ENCODE measurements at regions not wholly inside any gene's neighbourhood (a gene's known extent, or its start where the extent isn't known, plus 50 kb on each side); places are given as distances from the start of the nearest gene placed in this dataset.

- no peak for TF ChIP-seq CTCF (IDR thresholded peaks at IDR 0.05; ENCODE audit: low read depth, low read length, missing control alignments)
- in situ Hi-C loops (cut with HindIII; ENCODE audit: low sequenced_read_pairs), result no loop called here
- H3K4me3 ChIP-seq (ENCODE audit: low read depth, low read length), result no peak overlapping the region
- DNase-seq (ENCODE audit: low read depth), result no peak
Observed at GRCh38 chr3:124582621-124583395, 147.4 kb upstream of the UMPS start.

DNA sequence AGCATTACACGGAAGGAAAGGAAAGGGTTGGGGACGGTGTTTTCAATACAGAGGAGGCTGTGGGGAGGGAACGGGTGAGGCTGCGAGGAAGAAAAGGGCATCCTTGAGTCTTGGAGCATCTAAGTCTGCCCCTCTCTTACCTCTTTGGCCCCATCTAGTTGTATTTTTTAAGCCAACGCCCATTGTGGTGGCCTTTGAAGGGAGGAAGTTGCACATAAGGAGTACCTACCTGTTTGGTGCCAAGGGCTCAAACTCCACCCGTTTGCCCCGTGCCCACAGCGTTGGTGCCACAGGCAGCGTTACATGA is 146.1 kb upstream of the UMPS start:
- in situ Hi-C loops (cut with HindIII; ENCODE audit: low sequenced_read_pairs), result no loop called here
- TF ChIP-seq CTCF (IDR thresholded peaks at IDR 0.05; ENCODE audit: low read depth, low read length, missing control alignments), result no peak
- DNase-seq (ENCODE audit: low read depth), result no peak
- peak overlapping the region; percentile 49 for H3K4me3 ChIP-seq (ENCODE audit: low read depth, low read length)

GRCh38 chr3:124584552-124585391 is 145.5 kb upstream of the UMPS start:
- peak overlapping the region; percentile 49 for H3K4me3 ChIP-seq (ENCODE audit: low read depth, low read length)
- DNase-seq (ENCODE audit: low read depth), result no peak
- no peak for TF ChIP-seq CTCF (IDR thresholded peaks at IDR 0.05; ENCODE audit: low read depth, low read length, missing control alignments)
- in situ Hi-C loops (cut with HindIII; ENCODE audit: low sequenced_read_pairs), result no loop called here

DNA sequence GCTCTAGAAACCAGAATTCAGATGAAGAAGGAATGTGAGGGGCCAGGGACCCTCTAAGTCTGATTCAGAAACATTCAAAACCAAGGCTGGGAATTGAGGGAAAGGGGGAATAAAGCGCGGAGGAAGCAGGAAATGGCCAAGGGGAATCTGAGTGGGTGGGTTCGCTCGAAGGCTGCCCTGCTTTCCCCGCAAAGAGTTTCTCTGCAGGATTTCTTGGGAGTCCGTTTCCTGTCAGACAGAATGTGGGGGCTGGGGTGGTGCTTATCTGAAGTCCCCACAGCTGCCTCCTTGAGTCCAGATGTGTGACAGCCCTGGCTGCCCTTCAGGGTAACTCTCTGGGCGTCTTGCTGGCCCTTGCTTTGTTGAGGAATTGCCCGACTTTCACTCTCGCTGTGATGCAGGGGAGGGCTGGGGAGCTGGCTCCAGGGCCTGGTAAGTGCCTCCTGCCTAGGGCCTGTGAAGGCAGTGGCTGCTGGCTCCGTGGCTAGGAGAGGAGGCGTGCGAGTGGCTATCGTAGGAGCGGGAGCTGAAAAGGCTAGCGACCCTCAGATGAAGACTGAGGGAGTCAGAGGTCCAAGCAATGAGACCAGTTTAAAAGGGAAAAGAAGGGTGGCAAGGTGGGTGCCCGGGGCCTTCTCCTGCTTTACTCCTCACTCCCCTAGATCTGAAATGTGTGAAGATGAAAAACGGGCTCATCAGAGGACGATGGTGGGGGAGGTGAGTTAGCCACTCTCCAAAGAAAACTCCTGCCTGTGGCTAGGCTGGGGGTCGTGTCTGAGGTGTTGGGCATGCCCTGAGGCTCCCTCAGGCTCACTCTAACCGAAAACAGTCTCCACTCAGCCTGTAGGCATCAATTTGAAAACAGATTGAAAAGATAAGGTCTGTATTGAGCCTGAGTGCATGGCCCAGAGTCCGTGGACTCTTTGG is 143.9 kb upstream of the UMPS start:
- no peak for TF ChIP-seq CTCF (IDR thresholded peaks at IDR 0.05; ENCODE audit: low read depth, low read length, missing control alignments)
- no peak overlapping the region for H3K4me3 ChIP-seq (ENCODE audit: low read depth, low read length)
- DNase-seq (ENCODE audit: low read depth), result no peak
- in situ Hi-C loops (cut with HindIII; ENCODE audit: low sequenced_read_pairs), result no loop called here

GRCh38 chr3:124587053-124587408 is 143.2 kb upstream of the UMPS start:
- TF ChIP-seq CTCF (IDR thresholded peaks at IDR 0.05; ENCODE audit: low read depth, low read length, missing control alignments), result no peak
- H3K4me3 ChIP-seq (ENCODE audit: low read depth, low read length), result no peak overlapping the region
- in situ Hi-C loops (cut with HindIII; ENCODE audit: low sequenced_read_pairs), result no loop called here
- DNase-seq (ENCODE audit: low read depth), result peak; percentile 22

DNA sequence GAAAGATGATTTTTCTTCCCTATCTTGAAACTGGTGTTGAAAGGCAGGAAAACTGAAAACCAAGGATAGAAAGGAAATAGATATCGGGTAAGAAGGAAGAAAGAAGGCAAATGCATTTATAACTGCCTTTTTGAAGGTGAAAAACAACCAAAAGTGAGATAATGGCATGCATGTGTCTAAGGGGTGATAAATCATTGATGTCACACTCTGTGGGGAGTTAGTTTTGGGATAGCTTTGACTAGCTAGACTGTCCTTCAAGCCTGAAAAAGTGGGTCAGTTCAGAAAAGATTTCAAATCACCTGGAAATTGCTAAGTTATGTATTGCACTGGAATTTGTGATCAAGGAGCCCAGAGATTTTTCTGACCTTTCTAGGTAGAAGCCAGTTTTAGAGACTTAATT is 142.2 kb upstream of the UMPS start:
- no peak overlapping the region for H3K4me3 ChIP-seq (ENCODE audit: low read depth, low read length)
- DNase-seq (ENCODE audit: low read depth), result no peak
- in situ Hi-C loops (cut with HindIII; ENCODE audit: low sequenced_read_pairs), result no loop called here
- no peak for TF ChIP-seq CTCF (IDR thresholded peaks at IDR 0.05; ENCODE audit: low read depth, low read length, missing control alignments)
